GM23338 (cell line): ENCODE measurements at regions not wholly inside any gene's neighbourhood (a gene's known extent, or its start where the extent isn't known, plus 50 kb on each side); places are given as distances from the start of the nearest gene placed in this dataset.

Experiments used
- ATAC-seq: fragments of 200-7000 bp; cut with Tn5 transposase; 3 replicates; pipeline ENCODE4 v1.9.1; 2020
- DNase-seq: peaks from one replicate; pipeline ENCODE4 v3.0.0-alpha.2; 2015; ENCODE audit warnings: low spot score
- H2AFZ ChIP-seq: fragments of 200-600 bp; sonication (generic); 2 replicates; pipeline ENCODE4 v1.8.0; 2016; ENCODE audit warnings: antibody characterized with exemption, mild to moderate bottlenecking, moderate library complexity
- H3F3A ChIP-seq: fragments of 200-600 bp; sonication (generic); replicated peaks from 2 replicates; pipeline ENCODE4 v1.8.0; 2017; ENCODE audit warnings: antibody characterized with exemption, mixed run types, low read depth
- H3K27ac ChIP-seq: fragments of 200-600 bp; sonication (generic); 2 replicates; pipeline ENCODE4 v1.6.1; 2016; ENCODE audit warnings: low read depth
- H3K27me3 ChIP-seq: fragments of 200-600 bp; sonication (generic); 2 replicates; pipeline ENCODE4 v1.8.0; 2016; ENCODE audit warnings: mild to moderate bottlenecking, mixed run types, moderate library complexity; ENCODE audit not compliant: insufficient read depth
- H3K36me3 ChIP-seq: fragments of 200-600 bp; sonication (generic); 2 replicates; pipeline ENCODE4 v1.8.0; 2016; ENCODE audit warnings: mild to moderate bottlenecking; ENCODE audit not compliant: insufficient read depth
- H3K4me1 ChIP-seq: fragments of 200-600 bp; sonication (generic); 2 replicates; pipeline ENCODE4 v1.8.0; 2016; ENCODE audit warnings: mild to moderate bottlenecking, moderate library complexity; ENCODE audit not compliant: insufficient read depth
- H3K4me2 ChIP-seq: fragments of 200-600 bp; sonication (generic); 2 replicates; pipeline ENCODE4 v1.7.1; 2017; ENCODE audit warnings: mixed run types
- H3K4me3 ChIP-seq: fragments of 200-600 bp; sonication (generic); 2 replicates; pipeline ENCODE4 v1.6.1; 2016; ENCODE audit warnings: mixed run types
- H3K79me2 ChIP-seq: fragments of 200-600 bp; sonication (generic); replicated peaks from 2 replicates; pipeline ENCODE4 v1.8.0; 2017; ENCODE audit warnings: mild to moderate bottlenecking; ENCODE audit not compliant: insufficient read depth
- H3K9me2 ChIP-seq: fragments of 200-600 bp; sonication (generic); 2 replicates; pipeline ENCODE4 v1.8.0; 2017; ENCODE audit not compliant: insufficient read depth
- H4K20me1 ChIP-seq: fragments of 200-600 bp; sonication (generic); replicated peaks from 2 replicates; pipeline ENCODE4 v1.8.0; 2017; ENCODE audit warnings: mild to moderate bottlenecking; ENCODE audit not compliant: insufficient read depth
- H3K27ac Mint-ChIP-seq: 2 replicates; pipeline ENCODE4 v1.8.0; 2020; ENCODE audit warnings: inconsistent platforms, mild to moderate bottlenecking, moderate library complexity, mixed read lengths
- H3K27me3 Mint-ChIP-seq: 3 replicates; pipeline ENCODE4 v1.8.0; 2022; ENCODE audit warnings: low read depth, mild to moderate bottlenecking, moderate library complexity, mixed read lengths, inconsistent platforms; ENCODE audit not compliant: insufficient read depth, poor library complexity
- H3K36me3 Mint-ChIP-seq: 3 replicates; pipeline ENCODE4 v1.8.0; 2021; ENCODE audit warnings: low read depth, mild to moderate bottlenecking, inconsistent platforms, moderate library complexity, mixed read lengths
- H3K4me1 Mint-ChIP-seq: 3 replicates; pipeline ENCODE4 v1.8.0; 2020; ENCODE audit warnings: mild to moderate bottlenecking, inconsistent platforms, mixed read lengths
- H3K4me3 Mint-ChIP-seq: 3 replicates; pipeline ENCODE4 v1.8.0; 2021; ENCODE audit warnings: moderate library complexity, mild to moderate bottlenecking, inconsistent platforms, mixed read lengths
- H3K9me3 Mint-ChIP-seq: 3 replicates; pipeline ENCODE4 v1.8.0; 2020; ENCODE audit warnings: moderate library complexity, mild to moderate bottlenecking, inconsistent platforms, mixed read lengths
- CREB1 ChIP-seq: fragments of 250-450 bp; sonication (Bioruptor Pico); IDR thresholded peaks from 2 replicates; pipeline ENCODE4 v1.5.0; 2020; ENCODE audit warnings: low read depth, mild to moderate bottlenecking, moderate library complexity
- EZH2 ChIP-seq: fragments of 200-600 bp; sonication (generic); IDR thresholded peaks from one replicate; pipeline ENCODE4 v1.8.0; 2017; ENCODE audit warnings: antibody characterized with exemption, mild to moderate bottlenecking, low read depth; ENCODE audit not compliant: unreplicated experiment
- EZH2phosphoT487 ChIP-seq: fragments of 200-600 bp; sonication (generic); IDR thresholded peaks from one replicate; pipeline ENCODE4 v1.8.1; 2018; ENCODE audit warnings: antibody characterized with exemption; ENCODE audit not compliant: unreplicated experiment
- JUNB ChIP-seq: IDR thresholded peaks from one replicate; pipeline ENCODE4 v1.6.1; 2016; ENCODE audit warnings: antibody characterized with exemption; ENCODE audit not compliant: unreplicated experiment
- NANOG ChIP-seq: IDR thresholded peaks from 2 replicates; pipeline ENCODE4 v1.6.1; 2016; ENCODE audit warnings: antibody characterized with exemption, borderline replicate concordance
- POLR2AphosphoS5 ChIP-seq: IDR thresholded peaks from 2 replicates; pipeline ENCODE4 v1.6.1; 2016; ENCODE audit warnings: antibody characterized with exemption, low read depth
- STAT1 ChIP-seq: IDR thresholded peaks from one replicate; pipeline ENCODE4 v1.6.1; 2016; ENCODE audit warnings: antibody characterized with exemption; ENCODE audit not compliant: unreplicated experiment
- ZNF114 ChIP-seq: fragments of 250-450 bp; sonication (Bioruptor Pico); IDR thresholded peaks from 2 replicates; pipeline ENCODE4 v1.5.0; 2020; ENCODE audit warnings: mild to moderate bottlenecking, moderate library complexity
- ZNF331 ChIP-seq: fragments of 250-450 bp; sonication (Bioruptor Pico); IDR thresholded peaks from 2 replicates; pipeline ENCODE4 v1.5.0; 2020; ENCODE audit warnings: low read depth, mild to moderate bottlenecking, moderate library complexity
- TF ChIP-seq, protein P1 (sequence below), 2 experiments: fragments of 200-600 bp in 1 of 2; sonication (generic) in 1 of 2; conservative IDR thresholded peaks; 2 replicates each; pipeline versions ENCODE4 v1.5.1 to v1.6.1; 2016 to 2017; ENCODE audit warnings: antibody characterized with exemption in 2 of 2, low read depth in 2 of 2, mild to moderate bottlenecking in 2 of 2, moderate library complexity in 1 of 2
- TF ChIP-seq, protein P2 (sequence below): IDR thresholded peaks from one replicate; pipeline ENCODE4 v1.6.1; 2018; ENCODE audit warnings: antibody characterized with exemption; ENCODE audit not compliant: unreplicated experiment
- TF ChIP-seq, protein P3 (sequence below): fragments of 250-450 bp; sonication (Bioruptor Pico); IDR thresholded peaks from 2 replicates; pipeline ENCODE4 v1.5.0; 2020; ENCODE audit warnings: mild to moderate bottlenecking, moderate library complexity
- TF ChIP-seq, protein P4 (sequence below): IDR thresholded peaks from 2 replicates; pipeline ENCODE4 v1.6.1; 2016; ENCODE audit warnings: antibody characterized with exemption

DNA sequence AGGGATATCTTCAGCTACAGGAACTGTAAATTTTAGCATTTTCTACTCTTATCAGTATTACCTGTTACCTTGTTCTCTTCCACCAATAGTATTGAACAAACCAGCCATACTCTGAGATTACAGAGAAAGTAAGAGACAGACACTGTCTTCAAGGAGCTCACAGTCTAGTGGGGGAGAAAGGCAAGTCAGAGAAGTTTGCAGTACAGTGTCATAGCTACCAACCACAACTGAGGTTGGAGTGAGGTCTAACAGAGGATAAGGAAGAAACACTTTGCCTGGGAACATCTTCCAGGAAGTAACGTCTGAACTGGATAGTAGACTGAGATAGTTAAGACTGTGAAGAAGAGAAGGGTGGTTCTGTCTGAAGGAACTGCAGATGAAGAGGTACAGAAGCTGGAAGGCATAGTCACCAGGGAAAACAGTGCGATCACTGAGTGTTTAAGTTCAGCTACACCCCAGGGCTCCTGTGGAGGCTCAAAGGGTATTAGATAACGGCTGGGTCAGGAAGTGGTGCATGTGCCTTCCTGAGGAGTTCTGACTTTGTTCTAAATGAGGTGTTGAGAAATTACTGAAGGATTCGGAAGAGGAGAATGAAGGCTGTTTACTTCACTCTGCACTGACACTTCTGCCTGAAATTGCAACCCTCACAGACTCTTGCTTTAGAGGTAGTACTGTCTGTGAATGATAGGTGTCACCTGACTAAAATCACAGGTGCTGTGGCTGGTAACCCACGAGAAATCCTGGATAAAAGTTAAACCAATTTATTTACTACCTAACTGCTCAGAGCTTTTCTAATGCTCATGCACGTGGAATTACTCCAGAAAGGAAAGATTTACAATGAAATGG, 841.6 kb downstream of the MAT2B start:
- no peaks in the 10 kb centered on the region for H3K9me3 Mint-ChIP-seq
- Histone ChIP-seq H3K4me2 (no peak overlapping the region), H3K9me2 (no peaks in the 10 kb centered on the region), H3K79me2 (no peaks in the 10 kb centered on the region), H3F3A (no peaks in the 10 kb centered on the region), H3K4me3 (no peak overlapping the region), H3K27me3 (no peaks in the 10 kb centered on the region), H3K27ac (no peak overlapping the region), H2AFZ (no peak overlapping the region), H3K36me3 (no peaks in the 10 kb centered on the region), H3K4me1 (no peaks in the 10 kb centered on the region), H4K20me1 (no peaks in the 10 kb centered on the region)
- ATAC-seq (no peak), DNase-seq (no peak)
- no peak overlapping the region for H3K27ac Mint-ChIP-seq
- H3K4me1 Mint-ChIP-seq = peaks cover 10% of the 10 kb centered on the region; the same call in 2 of the 3 replicates
- H3K36me3 Mint-ChIP-seq = no peaks in the 10 kb centered on the region
- no peak overlapping the region for H3K4me3 Mint-ChIP-seq
- peaks cover 4% of the 10 kb centered on the region for H3K27me3 Mint-ChIP-seq
- no peak for TF ChIP-seq NANOG
- TF ChIP-seq, protein P1, sequence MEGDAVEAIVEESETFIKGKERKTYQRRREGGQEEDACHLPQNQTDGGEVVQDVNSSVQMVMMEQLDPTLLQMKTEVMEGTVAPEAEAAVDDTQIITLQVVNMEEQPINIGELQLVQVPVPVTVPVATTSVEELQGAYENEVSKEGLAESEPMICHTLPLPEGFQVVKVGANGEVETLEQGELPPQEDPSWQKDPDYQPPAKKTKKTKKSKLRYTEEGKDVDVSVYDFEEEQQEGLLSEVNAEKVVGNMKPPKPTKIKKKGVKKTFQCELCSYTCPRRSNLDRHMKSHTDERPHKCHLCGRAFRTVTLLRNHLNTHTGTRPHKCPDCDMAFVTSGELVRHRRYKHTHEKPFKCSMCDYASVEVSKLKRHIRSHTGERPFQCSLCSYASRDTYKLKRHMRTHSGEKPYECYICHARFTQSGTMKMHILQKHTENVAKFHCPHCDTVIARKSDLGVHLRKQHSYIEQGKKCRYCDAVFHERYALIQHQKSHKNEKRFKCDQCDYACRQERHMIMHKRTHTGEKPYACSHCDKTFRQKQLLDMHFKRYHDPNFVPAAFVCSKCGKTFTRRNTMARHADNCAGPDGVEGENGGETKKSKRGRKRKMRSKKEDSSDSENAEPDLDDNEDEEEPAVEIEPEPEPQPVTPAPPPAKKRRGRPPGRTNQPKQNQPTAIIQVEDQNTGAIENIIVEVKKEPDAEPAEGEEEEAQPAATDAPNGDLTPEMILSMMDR (conservative IDR thresholded peaks at IDR 0.05; ENCODE audit: low read depth in 2 of 2) = no peak
- no peak for TF ChIP-seq EZH2
- no peak for TF ChIP-seq STAT1
- no peak for TF ChIP-seq ZNF114 (CRISPR knock-in tag)
- TF ChIP-seq, protein P2, sequence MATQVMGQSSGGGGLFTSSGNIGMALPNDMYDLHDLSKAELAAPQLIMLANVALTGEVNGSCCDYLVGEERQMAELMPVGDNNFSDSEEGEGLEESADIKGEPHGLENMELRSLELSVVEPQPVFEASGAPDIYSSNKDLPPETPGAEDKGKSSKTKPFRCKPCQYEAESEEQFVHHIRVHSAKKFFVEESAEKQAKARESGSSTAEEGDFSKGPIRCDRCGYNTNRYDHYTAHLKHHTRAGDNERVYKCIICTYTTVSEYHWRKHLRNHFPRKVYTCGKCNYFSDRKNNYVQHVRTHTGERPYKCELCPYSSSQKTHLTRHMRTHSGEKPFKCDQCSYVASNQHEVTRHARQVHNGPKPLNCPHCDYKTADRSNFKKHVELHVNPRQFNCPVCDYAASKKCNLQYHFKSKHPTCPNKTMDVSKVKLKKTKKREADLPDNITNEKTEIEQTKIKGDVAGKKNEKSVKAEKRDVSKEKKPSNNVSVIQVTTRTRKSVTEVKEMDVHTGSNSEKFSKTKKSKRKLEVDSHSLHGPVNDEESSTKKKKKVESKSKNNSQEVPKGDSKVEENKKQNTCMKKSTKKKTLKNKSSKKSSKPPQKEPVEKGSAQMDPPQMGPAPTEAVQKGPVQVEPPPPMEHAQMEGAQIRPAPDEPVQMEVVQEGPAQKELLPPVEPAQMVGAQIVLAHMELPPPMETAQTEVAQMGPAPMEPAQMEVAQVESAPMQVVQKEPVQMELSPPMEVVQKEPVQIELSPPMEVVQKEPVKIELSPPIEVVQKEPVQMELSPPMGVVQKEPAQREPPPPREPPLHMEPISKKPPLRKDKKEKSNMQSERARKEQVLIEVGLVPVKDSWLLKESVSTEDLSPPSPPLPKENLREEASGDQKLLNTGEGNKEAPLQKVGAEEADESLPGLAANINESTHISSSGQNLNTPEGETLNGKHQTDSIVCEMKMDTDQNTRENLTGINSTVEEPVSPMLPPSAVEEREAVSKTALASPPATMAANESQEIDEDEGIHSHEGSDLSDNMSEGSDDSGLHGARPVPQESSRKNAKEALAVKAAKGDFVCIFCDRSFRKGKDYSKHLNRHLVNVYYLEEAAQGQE = no peak
- TF ChIP-seq JUNB = no peak
- TF ChIP-seq ZNF331 (CRISPR knock-in tag) = no peak
- TF ChIP-seq, protein P3, sequence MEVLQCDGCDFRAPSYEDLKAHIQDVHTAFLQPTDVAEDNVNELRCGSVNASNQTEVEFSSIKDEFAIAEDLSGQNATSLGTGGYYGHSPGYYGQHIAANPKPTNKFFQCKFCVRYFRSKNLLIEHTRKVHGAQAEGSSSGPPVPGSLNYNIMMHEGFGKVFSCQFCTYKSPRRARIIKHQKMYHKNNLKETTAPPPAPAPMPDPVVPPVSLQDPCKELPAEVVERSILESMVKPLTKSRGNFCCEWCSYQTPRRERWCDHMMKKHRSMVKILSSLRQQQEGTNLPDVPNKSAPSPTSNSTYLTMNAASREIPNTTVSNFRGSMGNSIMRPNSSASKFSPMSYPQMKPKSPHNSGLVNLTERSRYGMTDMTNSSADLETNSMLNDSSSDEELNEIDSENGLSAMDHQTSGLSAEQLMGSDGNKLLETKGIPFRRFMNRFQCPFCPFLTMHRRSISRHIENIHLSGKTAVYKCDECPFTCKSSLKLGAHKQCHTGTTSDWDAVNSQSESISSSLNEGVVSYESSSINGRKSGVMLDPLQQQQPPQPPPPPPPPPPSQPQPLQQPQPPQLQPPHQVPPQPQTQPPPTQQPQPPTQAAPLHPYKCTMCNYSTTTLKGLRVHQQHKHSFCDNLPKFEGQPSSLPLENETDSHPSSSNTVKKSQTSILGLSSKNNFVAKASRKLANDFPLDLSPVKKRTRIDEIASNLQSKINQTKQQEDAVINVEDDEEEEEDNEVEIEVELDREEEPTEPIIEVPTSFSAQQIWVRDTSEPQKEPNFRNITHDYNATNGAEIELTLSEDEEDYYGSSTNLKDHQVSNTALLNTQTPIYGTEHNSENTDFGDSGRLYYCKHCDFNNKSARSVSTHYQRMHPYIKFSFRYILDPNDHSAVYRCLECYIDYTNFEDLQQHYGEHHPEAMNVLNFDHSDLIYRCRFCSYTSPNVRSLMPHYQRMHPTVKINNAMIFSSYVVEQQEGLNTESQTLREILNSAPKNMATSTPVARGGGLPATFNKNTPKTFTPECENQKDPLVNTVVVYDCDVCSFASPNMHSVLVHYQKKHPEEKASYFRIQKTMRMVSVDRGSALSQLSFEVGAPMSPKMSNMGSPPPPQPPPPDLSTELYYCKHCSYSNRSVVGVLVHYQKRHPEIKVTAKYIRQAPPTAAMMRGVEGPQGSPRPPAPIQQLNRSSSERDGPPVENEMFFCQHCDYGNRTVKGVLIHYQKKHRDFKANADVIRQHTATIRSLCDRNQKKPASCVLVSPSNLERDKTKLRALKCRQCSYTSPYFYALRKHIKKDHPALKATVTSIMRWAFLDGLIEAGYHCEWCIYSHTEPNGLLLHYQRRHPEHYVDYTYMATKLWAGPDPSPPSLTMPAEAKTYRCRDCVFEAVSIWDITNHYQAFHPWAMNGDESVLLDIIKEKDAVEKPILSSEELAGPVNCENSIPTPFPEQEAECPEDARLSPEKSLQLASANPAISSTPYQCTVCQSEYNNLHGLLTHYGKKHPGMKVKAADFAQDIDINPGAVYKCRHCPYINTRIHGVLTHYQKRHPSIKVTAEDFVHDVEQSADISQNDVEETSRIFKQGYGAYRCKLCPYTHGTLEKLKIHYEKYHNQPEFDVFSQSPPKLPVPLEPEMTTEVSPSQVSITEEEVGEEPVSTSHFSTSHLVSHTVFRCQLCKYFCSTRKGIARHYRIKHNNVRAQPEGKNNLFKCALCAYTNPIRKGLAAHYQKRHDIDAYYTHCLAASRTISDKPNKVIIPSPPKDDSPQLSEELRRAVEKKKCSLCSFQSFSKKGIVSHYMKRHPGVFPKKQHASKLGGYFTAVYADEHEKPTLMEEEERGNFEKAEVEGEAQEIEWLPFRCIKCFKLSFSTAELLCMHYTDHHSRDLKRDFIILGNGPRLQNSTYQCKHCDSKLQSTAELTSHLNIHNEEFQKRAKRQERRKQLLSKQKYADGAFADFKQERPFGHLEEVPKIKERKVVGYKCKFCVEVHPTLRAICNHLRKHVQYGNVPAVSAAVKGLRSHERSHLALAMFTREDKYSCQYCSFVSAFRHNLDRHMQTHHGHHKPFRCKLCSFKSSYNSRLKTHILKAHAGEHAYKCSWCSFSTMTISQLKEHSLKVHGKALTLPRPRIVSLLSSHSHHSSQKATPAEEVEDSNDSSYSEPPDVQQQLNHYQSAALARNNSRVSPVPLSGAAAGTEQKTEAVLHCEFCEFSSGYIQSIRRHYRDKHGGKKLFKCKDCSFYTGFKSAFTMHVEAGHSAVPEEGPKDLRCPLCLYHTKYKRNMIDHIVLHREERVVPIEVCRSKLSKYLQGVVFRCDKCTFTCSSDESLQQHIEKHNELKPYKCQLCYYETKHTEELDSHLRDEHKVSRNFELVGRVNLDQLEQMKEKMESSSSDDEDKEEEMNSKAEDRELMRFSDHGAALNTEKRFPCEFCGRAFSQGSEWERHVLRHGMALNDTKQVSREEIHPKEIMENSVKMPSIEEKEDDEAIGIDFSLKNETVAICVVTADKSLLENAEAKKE = no peak
- TF ChIP-seq, protein P4, sequence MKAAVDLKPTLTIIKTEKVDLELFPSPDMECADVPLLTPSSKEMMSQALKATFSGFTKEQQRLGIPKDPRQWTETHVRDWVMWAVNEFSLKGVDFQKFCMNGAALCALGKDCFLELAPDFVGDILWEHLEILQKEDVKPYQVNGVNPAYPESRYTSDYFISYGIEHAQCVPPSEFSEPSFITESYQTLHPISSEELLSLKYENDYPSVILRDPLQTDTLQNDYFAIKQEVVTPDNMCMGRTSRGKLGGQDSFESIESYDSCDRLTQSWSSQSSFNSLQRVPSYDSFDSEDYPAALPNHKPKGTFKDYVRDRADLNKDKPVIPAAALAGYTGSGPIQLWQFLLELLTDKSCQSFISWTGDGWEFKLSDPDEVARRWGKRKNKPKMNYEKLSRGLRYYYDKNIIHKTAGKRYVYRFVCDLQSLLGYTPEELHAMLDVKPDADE = no peak
- TF ChIP-seq POLR2AphosphoS5 = no peak
- no peak for TF ChIP-seq EZH2phosphoT487
- TF ChIP-seq CREB1 (CRISPR knock-in tag) = no peak
